SW 1271 (cell line): ENCODE measurements at regions not wholly inside any gene's neighbourhood (a gene's known extent, or its start where the extent isn't known, plus 50 kb on each side); places are given as distances from the start of the nearest gene placed in this dataset.
"Not testable (repeated sequence)": the region's sequence is repeated elsewhere in the genome, so short reads cannot be mapped to it uniquely, and the experiment has no call there.

ENCODE experiments used
- DNase-seq, 2 experiments: peaks; one replicate each; lab custom pipeline; 2025; lab: John Stamatoyannopoulos, UW

- no peak for DNase-seq
These were observed 666.6 kb downstream of the SLITRK1 start for GRCh38 chr13:83215627-83216026.

- DNase-seq, result no peak
These were observed 667.8 kb downstream of the SLITRK1 start for GRCh38 chr13:83214452-83214851.

- DNase-seq, result no peak
These were observed 671.0 kb downstream of the SLITRK1 start for GRCh38 chr13:83211301-83211700.

GRCh38 chr13:83204886-83205285, 677.4 kb downstream of the SLITRK1 start:
- DNase-seq, result no peak

GRCh38 chr13:83201506-83201905, 680.8 kb downstream of the SLITRK1 start:
- no peak for DNase-seq

- no peak for DNase-seq
These were observed 685.0 kb downstream of the SLITRK1 start for GRCh38 chr13:83197316-83197715.

DNA sequence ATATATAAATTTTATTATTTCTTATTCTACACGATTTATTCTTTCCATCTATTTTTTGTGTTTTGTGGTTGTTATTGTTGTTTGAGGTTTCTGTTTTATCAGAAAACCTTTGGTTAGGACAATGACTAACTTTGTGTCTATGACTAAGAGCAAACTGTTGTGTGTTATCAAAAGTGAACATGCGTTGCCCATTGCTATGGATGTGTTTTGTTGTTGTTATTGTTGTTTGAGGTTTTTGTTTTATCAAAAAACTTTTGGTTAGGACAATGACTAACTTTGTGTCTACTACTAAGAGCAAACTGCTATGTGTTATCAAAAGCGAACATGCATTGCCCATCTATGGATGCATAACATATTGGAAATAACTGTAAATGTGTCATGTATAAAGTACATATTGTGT, 692.3 kb downstream of the SLITRK1 start:
- no peak for DNase-seq

DNA sequence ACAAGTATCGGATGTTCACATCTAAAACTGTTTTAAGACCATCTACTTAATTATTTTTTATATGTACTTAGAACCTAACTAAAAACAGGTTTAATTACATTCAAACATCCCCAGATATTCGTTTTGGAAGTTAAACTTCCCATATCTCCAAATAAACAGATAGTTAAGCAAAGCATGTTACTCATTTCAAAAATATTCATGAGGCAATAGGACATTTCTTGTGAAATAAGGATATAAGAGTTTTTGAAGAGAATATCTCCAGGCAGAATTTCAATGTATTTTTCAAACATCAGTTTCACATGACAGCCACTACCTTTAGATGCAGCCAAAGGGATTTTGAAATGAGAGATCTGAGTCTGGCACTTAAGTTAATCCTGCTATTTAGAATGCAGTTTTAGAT, 697.5 kb downstream of the SLITRK1 start:
- DNase-seq, result no peak

DNA sequence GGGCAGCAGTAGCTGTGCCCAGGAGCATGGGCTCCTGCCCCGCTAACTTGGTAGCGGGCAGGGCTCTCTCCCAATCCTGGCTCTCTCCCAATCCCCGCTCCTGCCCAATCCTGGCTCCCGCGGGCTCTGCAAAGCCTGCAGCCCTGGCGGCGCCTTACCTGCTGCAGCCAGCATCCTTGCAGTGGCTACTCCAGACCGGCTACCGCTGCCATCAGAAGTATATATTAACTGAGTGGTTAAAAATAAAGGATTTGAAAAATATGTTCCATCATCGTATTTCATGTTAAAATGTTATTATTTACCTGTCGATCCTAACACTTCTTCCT, 698.2 kb downstream of the SLITRK1 start:
- no peak for DNase-seq

GRCh38 chr13:83183439-83184149, 698.7 kb downstream of the SLITRK1 start:
- no peak for DNase-seq

DNA sequence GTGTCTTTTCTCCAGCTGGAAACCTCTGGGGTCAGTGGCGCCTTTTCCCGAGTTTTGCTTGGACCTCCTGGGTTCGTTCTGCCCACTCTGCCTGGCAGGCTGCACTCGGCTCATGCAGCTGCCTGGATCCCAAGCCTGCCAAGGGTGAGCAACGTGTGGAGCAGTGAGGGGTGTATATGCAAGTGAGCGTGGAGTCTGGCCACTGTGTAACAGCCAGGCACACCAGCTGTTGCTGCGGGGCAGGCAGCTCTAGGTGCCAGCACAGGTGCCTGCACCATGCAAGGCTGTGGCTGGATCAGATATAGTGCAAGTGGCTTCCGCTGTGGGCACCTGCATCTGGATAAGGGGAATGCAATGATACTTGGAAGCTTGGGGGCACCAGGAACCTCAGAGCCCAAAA, 699.4 kb downstream of the SLITRK1 start:
- DNase-seq, result no peak

- DNase-seq, result no peak
These were observed 704.3 kb downstream of the SLITRK1 start for GRCh38 chr13:83178008-83178407.

DNA sequence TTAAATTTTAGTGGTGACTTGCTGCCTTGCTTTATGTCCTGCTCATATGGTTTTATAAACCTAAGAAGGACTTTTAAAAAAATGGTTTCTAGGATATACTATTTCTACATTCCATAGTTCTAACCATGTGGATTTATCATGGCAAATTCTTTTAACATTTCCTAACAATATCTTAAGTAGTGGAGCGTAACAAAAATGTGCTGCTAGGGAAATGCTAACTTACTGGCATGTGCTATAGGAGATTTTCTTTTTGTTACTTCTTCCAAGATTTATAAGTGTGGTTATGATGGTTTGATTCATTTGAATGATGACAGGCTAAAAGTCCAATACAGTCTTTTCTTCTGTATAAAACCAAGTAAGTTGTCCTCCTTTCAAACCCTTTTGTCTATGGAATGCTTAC, 713.7 kb downstream of the SLITRK1 start:
- no peak for DNase-seq

GRCh38 chr13:83167203-83167602, 715.1 kb downstream of the SLITRK1 start:
- no peak for DNase-seq

GRCh38 chr13:83166550-83166949, 715.7 kb downstream of the SLITRK1 start:
- no peak for DNase-seq

DNA sequence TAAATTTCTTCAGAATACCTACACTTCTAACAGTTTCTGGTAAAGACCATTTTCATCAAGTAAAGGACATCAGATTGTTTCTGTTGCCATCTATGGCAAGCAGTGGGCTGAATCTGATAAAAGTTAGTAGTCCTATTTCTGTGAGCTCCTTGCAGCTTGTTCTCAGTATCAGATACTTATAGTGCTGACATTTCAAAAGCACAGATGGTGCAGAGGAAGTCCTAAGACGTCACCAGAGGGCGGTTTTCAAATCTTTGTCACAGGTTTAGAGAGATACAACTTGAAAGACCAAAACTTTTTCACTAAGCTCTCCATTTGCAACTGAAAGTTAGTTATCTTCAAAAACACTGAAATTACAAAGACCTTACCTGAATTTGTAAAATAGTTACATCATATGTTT, 719.8 kb downstream of the SLITRK1 start:
- no peak for DNase-seq

DNA sequence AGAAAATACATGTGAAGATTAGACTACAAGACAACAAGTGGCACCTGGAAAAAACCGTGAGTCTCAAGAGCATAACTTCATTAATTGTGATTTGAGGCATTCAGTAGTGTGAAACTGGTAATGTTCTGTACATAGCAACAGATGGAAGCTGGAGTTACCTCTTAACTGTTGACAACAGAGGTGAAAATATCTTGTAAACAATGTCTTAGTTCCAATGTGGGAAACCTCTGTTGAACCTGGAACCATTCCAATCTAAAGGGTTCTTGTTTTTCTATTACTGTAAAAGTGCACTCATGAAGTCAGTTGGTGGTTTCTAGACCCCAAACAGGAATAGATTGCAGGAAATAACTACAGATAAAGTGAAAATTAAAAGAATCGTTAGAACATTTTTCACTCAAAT, 728.4 kb downstream of the SLITRK1 start:
- DNase-seq, result no peak

DNA sequence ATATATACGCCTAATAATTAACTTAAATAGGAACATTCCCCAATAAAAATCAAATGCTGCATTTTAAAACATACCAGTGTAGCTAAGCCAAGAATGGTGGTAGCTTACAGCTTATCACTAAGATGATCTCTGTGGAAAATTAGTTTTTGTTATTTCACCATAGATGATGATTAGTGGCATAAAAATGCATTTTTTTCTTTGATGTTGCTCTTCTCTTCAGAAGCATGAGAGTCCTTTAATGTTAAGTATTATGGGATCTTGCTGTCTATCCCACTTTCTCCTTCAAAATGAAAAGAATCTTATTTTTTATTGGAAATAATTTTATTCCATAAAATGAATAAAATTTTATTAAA, 731.0 kb downstream of the SLITRK1 start:
- no peak for DNase-seq

DNA sequence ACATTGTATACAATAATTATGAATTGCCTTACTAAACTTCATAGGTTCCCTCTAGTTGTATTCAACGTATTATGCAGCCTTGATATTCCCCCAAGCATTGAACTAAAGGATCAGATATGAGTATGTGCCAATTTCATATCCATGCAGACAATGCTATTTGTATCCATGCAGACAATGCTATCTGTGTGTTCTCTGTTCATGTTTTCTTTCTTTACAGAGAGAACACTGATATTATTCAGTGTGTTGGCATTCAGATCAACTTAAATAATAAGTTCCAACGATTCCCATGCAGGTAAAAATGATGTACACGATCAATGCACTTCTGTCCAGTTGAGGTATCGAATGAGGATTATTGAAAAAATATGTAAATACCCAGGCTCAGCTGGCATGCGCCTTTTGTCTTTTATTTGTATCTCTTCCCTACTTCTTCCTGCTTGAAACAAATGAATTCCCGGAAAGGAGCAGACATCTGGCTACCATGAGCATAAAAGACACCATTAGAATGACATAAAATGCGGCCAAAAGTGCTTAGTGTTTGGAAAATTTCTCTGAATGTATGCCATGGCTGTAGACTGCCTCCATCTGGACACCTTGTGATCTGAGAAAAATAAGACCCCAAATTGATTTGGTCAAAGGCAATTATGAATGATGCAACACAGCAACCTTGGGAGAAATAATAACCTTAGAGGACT, 731.5 kb downstream of the SLITRK1 start:
- DNase-seq, result no peak

DNA sequence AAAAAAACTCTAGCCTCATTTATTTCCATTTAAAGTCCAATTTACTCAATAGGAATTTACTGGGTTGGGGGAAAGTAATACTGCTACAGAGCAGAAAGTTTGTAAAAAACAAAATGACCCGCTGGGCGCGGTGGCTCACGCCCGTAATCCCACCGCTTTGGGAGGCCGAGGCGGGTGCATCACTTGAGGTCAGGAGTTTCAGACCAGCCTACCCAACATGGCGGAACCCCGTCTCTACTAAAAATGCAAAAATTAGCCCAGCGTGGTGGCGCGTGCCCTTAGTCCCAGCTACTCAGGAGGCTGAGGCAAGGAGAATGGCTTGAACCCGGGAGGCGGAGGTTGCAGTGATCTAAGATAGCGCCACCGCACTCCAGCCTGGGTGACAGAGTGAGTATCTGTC, 745.6 kb downstream of the SLITRK1 start:
- no peak for DNase-seq

GRCh38 chr13:83125791-83126190, 756.5 kb downstream of the SLITRK1 start:
- no peak for DNase-seq

DNA sequence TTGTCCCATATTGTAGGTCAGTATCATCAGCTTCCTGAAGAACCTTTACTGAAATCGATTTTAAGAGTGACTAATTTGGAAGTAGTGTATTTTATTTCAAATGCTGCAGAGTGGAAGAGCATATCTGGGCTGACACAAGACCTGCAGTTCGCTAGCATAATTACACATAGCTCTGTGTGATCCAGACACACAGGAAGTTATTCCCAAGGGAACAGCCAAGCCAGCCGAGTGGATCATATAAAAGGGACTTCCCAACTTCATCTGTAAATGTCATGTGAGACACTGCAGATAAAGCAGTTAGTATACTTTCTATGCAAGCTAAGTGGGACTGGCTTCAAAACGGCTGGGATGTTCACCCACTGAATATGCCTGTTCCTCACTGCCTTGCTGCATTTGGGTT, 760.4 kb downstream of the SLITRK1 start:
- no peak for DNase-seq

DNA sequence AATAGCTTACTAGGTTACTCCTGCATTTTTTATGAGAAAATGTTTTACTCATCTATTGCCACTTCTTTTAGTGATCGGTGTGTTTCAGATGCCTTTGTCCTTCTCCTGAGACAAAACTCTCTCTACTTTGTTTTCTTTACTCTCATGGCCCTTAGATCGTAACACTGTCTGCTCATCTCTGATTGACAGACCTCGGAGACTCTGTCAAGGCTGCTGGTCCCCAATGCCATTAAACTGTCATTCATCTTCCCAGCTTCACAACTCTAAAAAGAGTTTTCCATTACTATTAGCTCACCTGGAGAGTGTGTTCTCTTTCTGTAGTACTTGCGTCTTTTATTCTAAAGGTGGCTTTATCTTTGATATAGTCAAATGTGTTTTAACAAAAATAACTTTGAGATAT, 765.2 kb downstream of the SLITRK1 start:
- no peak for DNase-seq

DNA sequence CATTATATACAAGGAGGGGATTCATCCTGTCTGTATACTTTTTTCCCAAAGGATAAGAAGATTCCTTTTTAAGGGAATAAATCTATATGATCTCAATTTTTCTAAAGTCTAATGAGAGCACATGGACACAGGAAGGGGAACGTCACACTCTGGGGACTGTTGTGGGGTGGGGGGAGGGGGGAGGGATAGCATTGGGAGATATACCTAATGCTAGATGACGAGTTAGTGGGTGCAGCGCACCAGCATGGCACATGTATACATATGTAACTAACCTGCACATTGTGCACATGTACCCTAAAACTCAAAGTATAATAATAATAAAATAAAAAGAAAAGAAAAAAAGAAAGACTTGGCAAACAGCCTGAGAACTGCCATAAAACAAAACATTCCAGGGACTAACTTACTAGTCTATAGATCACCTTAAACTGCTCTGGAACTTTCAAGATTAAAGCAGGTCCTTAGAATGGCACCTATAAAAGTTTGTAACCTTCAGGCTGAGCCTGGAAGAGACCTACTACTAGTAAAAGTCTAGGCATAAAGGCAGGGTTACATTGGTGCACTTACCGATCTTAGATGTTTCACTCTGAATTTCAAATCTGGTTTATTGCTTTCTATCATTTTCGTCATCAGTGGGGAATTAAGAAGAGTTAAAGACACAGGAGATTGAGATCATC, 780.6 kb downstream of the SLITRK1 start:
- not testable (repeated sequence) for DNase-seq
